ENCODE measurements at regions not wholly inside any gene's neighbourhood (a gene's known extent, or its start where the extent isn't known, plus 50 kb on each side); places are given as distances from the start of the nearest gene placed in this dataset.

GRCh38 chr5:172588380-172588779 lies 52.7 kb upstream of the NEURL1B start:
- no peak for DNase-seq

GRCh38 chr5:172587061-172587405 lies 54.0 kb upstream of the NEURL1B start:
- no peak for DNase-seq

- DNase-seq, result no peak
Observed at GRCh38 chr5:172586125-172587060, 54.7 kb upstream of the NEURL1B start.

- DNase-seq, result no peak
Observed at GRCh38 chr5:172585114-172585513, 55.9 kb upstream of the NEURL1B start.

- DNase-seq, result no peak
Observed at GRCh38 chr5:172584638-172585037, 56.4 kb upstream of the NEURL1B start.

- DNase-seq, result no peak
Observed at GRCh38 chr5:172583931-172584511, 57.0 kb upstream of the NEURL1B start.

- DNase-seq, result no peak
Observed at GRCh38 chr5:172582940-172583339, 58.1 kb upstream of the NEURL1B start.

GRCh38 chr5:172581315-172581714 lies 59.7 kb upstream of the NEURL1B start:
- no peak for DNase-seq

GRCh38 chr5:172579403-172579990 lies 61.6 kb upstream of the NEURL1B start:
- DNase-seq, result no peak

GRCh38 chr5:172577267-172577909 lies 63.7 kb upstream of the NEURL1B start:
- no peak for DNase-seq

- DNase-seq, result no peak
Observed at GRCh38 chr5:172575816-172576545, 65.1 kb upstream of the NEURL1B start.

- no peak for DNase-seq
Observed at GRCh38 chr5:172575416-172575815, 65.6 kb upstream of the NEURL1B start.

GRCh38 chr5:172574871-172575223 lies 66.2 kb upstream of the NEURL1B start:
- no peak for DNase-seq

GRCh38 chr5:172573986-172574870 lies 66.8 kb upstream of the NEURL1B start:
- DNase-seq, result no peak

- no peak for DNase-seq
Observed at GRCh38 chr5:172573120-172573882, 67.8 kb upstream of the NEURL1B start.

GRCh38 chr5:172572440-172572839 lies 68.6 kb upstream of the NEURL1B start:
- no peak for DNase-seq

GRCh38 chr5:172571892-172572291 lies 69.2 kb upstream of the NEURL1B start:
- no peak for DNase-seq

GRCh38 chr5:172571413-172571812 lies 69.7 kb upstream of the NEURL1B start:
- no peak for DNase-seq

GRCh38 chr5:172570594-172571334 lies 70.3 kb upstream of the NEURL1B start:
- DNase-seq, result no peak

- no peak for DNase-seq
Observed at GRCh38 chr5:172569861-172570558, 71.1 kb upstream of the NEURL1B start.
